SK-N-SH (cell line): ENCODE measurements at regions not wholly inside any gene's neighbourhood (a gene's known extent, or its start where the extent isn't known, plus 50 kb on each side); places are given as distances from the start of the nearest gene placed in this dataset.
A peak's percentile ranks its signal among the peaks of the same experiment; 100 is the strongest.

Source experiments
- CTCF ChIA-PET: fragments of 300-600, 350-600 bp; formaldehyde crosslinking; extraction: SDS; loops from one replicate; lab custom pipeline; 2021; lab: Yijun Ruan, JAX
- POLR2A ChIA-PET: fragments of 350-600 bp; sonication (Branson Sonifier 250); formaldehyde crosslinking; extraction: SDS; loops from one replicate; lab custom pipeline; 2020; ENCODE audit warnings: antibody characterized with exemption, inconsistent platforms; lab: Yijun Ruan, JAX
- DNase-seq: peaks from one replicate; pipeline ENCODE4 v3.0.0; 2012
- H2AFZ ChIP-seq: fragments of 200-600 bp; sonication (generic); 2 replicates; pipeline ENCODE4 v1.8.1; 2016; ENCODE audit warnings: antibody characterized with exemption, mild to moderate bottlenecking, low read depth
- H3F3A ChIP-seq: fragments of 200-600 bp; sonication (generic); replicated peaks from 2 replicates; pipeline ENCODE3; 2016; ENCODE audit warnings: antibody characterized with exemption, mild to moderate bottlenecking; ENCODE audit not compliant: insufficient read depth
- H3K27ac ChIP-seq, 2 experiments: fragments of 200-500 bp in 1 of 2; fragments of 200-600 bp in 1 of 2; sonication (Bioruptor generic) in 1 of 2; sonication (generic), shearing (Covaris generic) in 1 of 2; 2 replicates each; pipeline versions ENCODE4 v1.5.1 to v1.6.1; 2014 to 2016; ENCODE audit warnings: low read depth in 2 of 2, inconsistent platforms in 1 of 2, low read length in 1 of 2, mild to moderate bottlenecking in 1 of 2, mixed read lengths in 1 of 2
- H3K27me3 ChIP-seq: fragments of 200-600 bp; sonication (generic), shearing (Covaris generic); 2 replicates; pipeline ENCODE4 v1.6.1; 2016; ENCODE audit warnings: mixed run types; ENCODE audit not compliant: insufficient read depth
- H3K36me3 ChIP-seq, 2 experiments: fragments of 200-500 bp in 1 of 2; fragments of 200-600 bp in 1 of 2; sonication (Bioruptor generic) in 1 of 2; sonication (generic) in 1 of 2; replicated peaks in 1 of 2; 2 replicates each; pipeline versions ENCODE3 to v1.5.1; 2014 to 2016; ENCODE audit warnings: low read length in 1 of 2, mild to moderate bottlenecking in 1 of 2; ENCODE audit not compliant: insufficient read depth in 2 of 2, control insufficient read depth in 1 of 2
- H3K4me1 ChIP-seq, 2 experiments: fragments of 200-500 bp in 1 of 2; fragments of 200-600 bp in 1 of 2; sonication (Bioruptor generic) in 1 of 2; sonication (generic), shearing (Covaris generic) in 1 of 2; 2 replicates each; pipeline versions ENCODE4 v1.5.1 to v1.6.1; 2014 to 2016; ENCODE audit warnings: low read depth in 1 of 2, low read length in 1 of 2, mixed run types in 1 of 2; ENCODE audit not compliant: insufficient read depth in 2 of 2, control insufficient read depth in 1 of 2
- H3K4me2 ChIP-seq: fragments of 200-600 bp; sonication (generic), shearing (Covaris generic); 2 replicates; pipeline ENCODE4 v1.6.1; 2017; ENCODE audit warnings: mixed run types
- H3K4me3 ChIP-seq, 2 experiments: fragments of 200-500 bp in 1 of 2; fragments of 200-600 bp in 1 of 2; sonication (Bioruptor generic) in 1 of 2; sonication (generic), shearing (Covaris generic) in 1 of 2; 2 replicates each; pipeline versions ENCODE4 v1.5.1 to v1.8.1; 2014 to 2016; ENCODE audit warnings: low read depth in 2 of 2, inconsistent platforms in 1 of 2, low read length in 1 of 2, mild to moderate bottlenecking in 1 of 2, mixed read lengths in 1 of 2, moderate library complexity in 1 of 2
- H3K79me2 ChIP-seq: fragments of 200-600 bp; sonication (generic); 2 replicates; pipeline ENCODE4 v1.8.1; 2017; ENCODE audit warnings: mild to moderate bottlenecking; ENCODE audit not compliant: insufficient read depth
- H3K9ac ChIP-seq: fragments of 200-600 bp; sonication (generic); 2 replicates; pipeline ENCODE4 v1.6.1; 2017; ENCODE audit warnings: mixed run types
- H3K9me2 ChIP-seq: fragments of 200-600 bp; sonication (generic); 2 replicates; pipeline ENCODE4 v1.6.1; 2017; ENCODE audit warnings: mixed run types
- H3K9me3 ChIP-seq: fragments of 200-600 bp; sonication (generic); 2 replicates; pipeline ENCODE4 v1.6.1; 2017; ENCODE audit warnings: mixed run types, mild to moderate bottlenecking, moderate library complexity
- H4K20me1 ChIP-seq: fragments of 200-600 bp; sonication (generic); 2 replicates; pipeline ENCODE4 v1.6.1; 2017; ENCODE audit warnings: mild to moderate bottlenecking, mixed run types; ENCODE audit not compliant: insufficient read depth
- CHD2 ChIP-seq: fragments of 150-350 bp; IDR thresholded peaks from 2 replicates; pipeline ENCODE4 v1.6.1; 2018; ENCODE audit warnings: low read length; ENCODE audit not compliant: partially characterized antibody
- FOXJ3 ChIP-seq: sonication (generic); formaldehyde crosslinking; IDR thresholded peaks from 2 replicates; pipeline ENCODE4 v1.5.1; 2020; ENCODE audit warnings: mild to moderate bottlenecking, missing genetic modification reagents
- FOXM1 ChIP-seq: IDR thresholded peaks from 2 replicates; pipeline ENCODE4 v1.4.0; 2012; ENCODE audit warnings: low read depth, mild to moderate bottlenecking
- GABPA ChIP-seq: IDR thresholded peaks from 2 replicates; pipeline ENCODE4 v1.4.0; 2012; ENCODE audit warnings: low read depth, mild to moderate bottlenecking
- POLR2AphosphoS5 ChIP-seq: IDR thresholded peaks from 2 replicates; pipeline ENCODE4 v1.6.1; 2012; ENCODE audit warnings: low read depth, low read length
- RFX5 ChIP-seq: IDR thresholded peaks from 2 replicates; pipeline ENCODE4 v1.6.1; 2012; ENCODE audit warnings: mild to moderate bottlenecking, improper control_type of control experiment, low read length
- RXRA ChIP-seq: IDR thresholded peaks from 2 replicates; pipeline ENCODE4 v1.4.0; 2012; ENCODE audit warnings: low read depth, mild to moderate bottlenecking, borderline replicate concordance
- SIN3A ChIP-seq: IDR thresholded peaks from 2 replicates; pipeline ENCODE4 v1.6.1; 2012; ENCODE audit warnings: low read depth, mild to moderate bottlenecking, low read length, moderate library complexity, borderline replicate concordance
- TEAD4 ChIP-seq: IDR thresholded peaks from 2 replicates; pipeline ENCODE4 v1.4.0; 2012; ENCODE audit warnings: mild to moderate bottlenecking, borderline replicate concordance; ENCODE audit not compliant: insufficient read depth
- YY1 ChIP-seq: IDR thresholded peaks from 2 replicates; pipeline ENCODE4 v1.4.0; 2012; ENCODE audit warnings: low read depth, mild to moderate bottlenecking
- WGBS: methylation state at CpG from one replicate; pipeline ENCODE4 v1.1.6; 2017; ENCODE audit warnings: low lambda C conversion rate; 5-methylcytosine and 5-hydroxymethylcytosine counted together
- TF ChIP-seq, protein P1 (sequence below): fragments of 150-350 bp; IDR thresholded peaks from 2 replicates; pipeline ENCODE4 v1.6.1; 2017; ENCODE audit warnings: antibody characterized with exemption, low read length, low read depth, borderline replicate concordance
- TF ChIP-seq, protein P2 (sequence below): IDR thresholded peaks from 2 replicates; pipeline ENCODE4; 2012

DNA sequence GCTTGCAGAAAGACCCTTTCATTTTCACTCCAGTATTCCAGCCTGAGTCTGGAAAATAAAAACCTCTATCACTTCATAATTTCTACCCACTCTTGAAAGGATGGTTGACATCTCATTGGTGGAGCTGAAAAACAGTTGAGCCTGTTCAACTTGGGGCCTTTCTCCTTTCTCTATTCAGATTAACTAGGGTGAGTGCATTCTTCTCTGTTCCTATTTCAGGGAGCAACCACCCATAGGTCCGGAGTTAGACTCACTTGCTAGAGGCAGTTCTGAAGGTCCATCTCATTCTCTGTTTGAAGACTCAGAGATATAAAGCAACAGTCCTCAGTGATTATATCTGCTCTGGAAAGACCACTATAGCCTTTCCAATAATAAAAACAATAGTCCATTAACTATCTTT, 167.9 kb upstream of the SPOPL start:
- H3K9ac ChIP-seq = no peak overlapping the region
- no peaks in the 10 kb centered on the region for H3K27me3 ChIP-seq
- ChIA-PET POLR2A (no interaction called here), CTCF (no interaction called here)
- no peak overlapping the region for H3K4me3 ChIP-seq
- WGBS = 71% methylated on average over 1 of the region's 1 CpG
- no peaks in the 10 kb centered on the region for H4K20me1 ChIP-seq
- peaks cover 0 to 6% of the 10 kb centered on the region in 2 experiments; a peak in 2 of 4 replicates for H3K4me1 ChIP-seq
- no peaks in the 10 kb centered on the region for H3K36me3 ChIP-seq
- peak overlapping the region in 1 of 2 experiments; percentile 67; a peak in 1 of 4 replicates for H3K27ac ChIP-seq
- no peak for DNase-seq
- H3K4me2 ChIP-seq = no peak overlapping the region
- TF ChIP-seq GABPA (no peak), RXRA (no peak), POLR2AphosphoS5 (no peak), FOXM1 (no peak), FOXJ3 (CRISPR knock-in tag) (no peak), CHD2 (no peak), TEAD4 (no peak), YY1 (no peak)
- TF ChIP-seq, protein P1, sequence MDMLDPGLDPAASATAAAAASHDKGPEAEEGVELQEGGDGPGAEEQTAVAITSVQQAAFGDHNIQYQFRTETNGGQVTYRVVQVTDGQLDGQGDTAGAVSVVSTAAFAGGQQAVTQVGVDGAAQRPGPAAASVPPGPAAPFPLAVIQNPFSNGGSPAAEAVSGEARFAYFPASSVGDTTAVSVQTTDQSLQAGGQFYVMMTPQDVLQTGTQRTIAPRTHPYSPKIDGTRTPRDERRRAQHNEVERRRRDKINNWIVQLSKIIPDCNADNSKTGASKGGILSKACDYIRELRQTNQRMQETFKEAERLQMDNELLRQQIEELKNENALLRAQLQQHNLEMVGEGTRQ = no peak
- TF ChIP-seq, protein P2, sequence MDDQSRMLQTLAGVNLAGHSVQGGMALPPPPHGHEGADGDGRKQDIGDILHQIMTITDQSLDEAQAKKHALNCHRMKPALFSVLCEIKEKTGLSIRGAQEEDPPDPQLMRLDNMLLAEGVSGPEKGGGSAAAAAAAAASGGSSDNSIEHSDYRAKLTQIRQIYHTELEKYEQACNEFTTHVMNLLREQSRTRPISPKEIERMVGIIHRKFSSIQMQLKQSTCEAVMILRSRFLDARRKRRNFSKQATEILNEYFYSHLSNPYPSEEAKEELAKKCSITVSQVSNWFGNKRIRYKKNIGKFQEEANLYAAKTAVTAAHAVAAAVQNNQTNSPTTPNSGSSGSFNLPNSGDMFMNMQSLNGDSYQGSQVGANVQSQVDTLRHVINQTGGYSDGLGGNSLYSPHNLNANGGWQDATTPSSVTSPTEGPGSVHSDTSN = no peak
- H3F3A ChIP-seq = no peaks in the 10 kb centered on the region
- H2AFZ ChIP-seq = no peak overlapping the region
- H3K9me3 ChIP-seq = no peaks in the 10 kb centered on the region
- no peaks in the 10 kb centered on the region for H3K9me2 ChIP-seq
- no peaks in the 10 kb centered on the region for H3K79me2 ChIP-seq

DNA sequence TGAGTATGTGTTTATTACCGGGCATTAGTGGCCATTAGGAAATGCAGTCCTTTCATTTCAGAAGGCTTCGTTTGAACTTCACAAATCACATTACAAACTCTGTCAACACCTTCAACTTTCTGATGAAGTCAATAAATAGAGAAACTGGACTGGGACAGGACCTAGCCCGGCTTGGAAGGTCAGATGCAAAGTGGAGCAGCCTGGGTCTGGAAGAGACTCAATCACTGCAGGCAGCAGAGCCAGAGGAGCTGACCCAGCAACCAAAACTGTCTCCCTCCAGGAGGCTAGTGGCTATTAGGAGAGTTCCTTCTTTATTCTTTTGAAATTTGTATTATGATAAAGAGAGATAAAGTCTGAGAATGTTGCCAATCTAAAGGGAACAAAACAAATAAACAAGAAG, 167.2 kb upstream of the SPOPL start:
- Histone ChIP-seq H3K36me3 (no peaks in the 10 kb centered on the region), H3K4me2 (no peak overlapping the region), H3K4me1 (peaks cover 0 to 6% of the 10 kb centered on the region in 2 experiments; a peak in 2 of 4 replicates), H3F3A (no peaks in the 10 kb centered on the region), H3K9me2 (no peaks in the 10 kb centered on the region), H3K79me2 (no peaks in the 10 kb centered on the region), H2AFZ (no peak overlapping the region), H3K9ac (no peak overlapping the region), H4K20me1 (no peaks in the 10 kb centered on the region), H3K9me3 (no peaks in the 10 kb centered on the region), H3K27ac (peak overlapping the region in 1 of 2 experiments; percentile 67; a peak in 1 of 4 replicates), H3K4me3 (no peak overlapping the region), H3K27me3 (no peaks in the 10 kb centered on the region)
- 67% methylated on average over 3 of the region's 3 CpGs for WGBS
- TF ChIP-seq SIN3A = no peak
- no peak for TF ChIP-seq RFX5
- no peak for DNase-seq
- ChIA-PET POLR2A (no interaction called here), CTCF (no interaction called here)
